GM12873 (cell line): ENCODE measurements at regions not wholly inside any gene's neighbourhood (a gene's known extent, or its start where the extent isn't known, plus 50 kb on each side); places are given as distances from the start of the nearest gene placed in this dataset.

ENCODE experiments used
- TF ChIP-seq, protein P1 (sequence below): IDR thresholded peaks from 2 replicates; pipeline ENCODE4 v1.5.1; 2012; ENCODE audit warnings: low read depth, mild to moderate bottlenecking, moderate library complexity, low read length, control low read depth; ENCODE audit not compliant: insufficient read depth; ENCODE audit errors: missing control alignments

DNA sequence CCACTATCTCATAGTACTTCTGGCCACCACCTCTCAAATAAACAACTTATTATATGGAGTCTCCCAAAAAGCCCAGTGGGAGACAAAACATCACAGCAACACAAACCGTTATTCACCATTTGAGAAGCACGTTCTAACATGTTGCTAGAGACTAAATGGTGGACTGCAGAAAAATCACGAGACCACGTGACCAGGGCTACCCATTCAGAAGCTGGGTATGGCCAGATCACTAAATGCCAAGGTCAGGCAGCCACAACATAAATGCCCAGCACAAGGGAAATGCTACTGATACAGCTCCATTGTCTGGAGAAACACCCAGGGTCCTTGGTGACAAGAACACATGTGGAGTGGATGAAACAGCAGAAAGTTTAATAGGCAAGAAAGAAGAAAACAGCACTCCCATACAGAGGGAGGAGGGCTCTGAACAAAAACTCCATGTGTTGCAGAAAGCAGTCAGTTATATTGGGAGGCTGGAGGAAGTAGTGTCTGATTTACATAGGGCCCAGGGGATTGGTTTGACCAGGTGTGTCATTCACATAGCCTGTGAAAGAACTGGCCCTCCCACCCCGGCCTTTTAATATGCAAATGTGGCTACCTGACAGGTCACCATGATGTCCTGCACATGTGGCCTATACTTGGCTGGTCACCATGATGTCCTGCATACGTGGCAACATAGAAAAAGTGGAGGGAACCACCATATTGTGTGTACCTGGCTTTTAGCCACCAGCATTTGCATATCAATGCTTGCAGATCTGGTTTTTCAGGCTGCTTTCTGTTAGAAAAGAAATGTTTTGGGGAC is 97.2 kb downstream of the TRIM36 start:
- TF ChIP-seq, protein P1, sequence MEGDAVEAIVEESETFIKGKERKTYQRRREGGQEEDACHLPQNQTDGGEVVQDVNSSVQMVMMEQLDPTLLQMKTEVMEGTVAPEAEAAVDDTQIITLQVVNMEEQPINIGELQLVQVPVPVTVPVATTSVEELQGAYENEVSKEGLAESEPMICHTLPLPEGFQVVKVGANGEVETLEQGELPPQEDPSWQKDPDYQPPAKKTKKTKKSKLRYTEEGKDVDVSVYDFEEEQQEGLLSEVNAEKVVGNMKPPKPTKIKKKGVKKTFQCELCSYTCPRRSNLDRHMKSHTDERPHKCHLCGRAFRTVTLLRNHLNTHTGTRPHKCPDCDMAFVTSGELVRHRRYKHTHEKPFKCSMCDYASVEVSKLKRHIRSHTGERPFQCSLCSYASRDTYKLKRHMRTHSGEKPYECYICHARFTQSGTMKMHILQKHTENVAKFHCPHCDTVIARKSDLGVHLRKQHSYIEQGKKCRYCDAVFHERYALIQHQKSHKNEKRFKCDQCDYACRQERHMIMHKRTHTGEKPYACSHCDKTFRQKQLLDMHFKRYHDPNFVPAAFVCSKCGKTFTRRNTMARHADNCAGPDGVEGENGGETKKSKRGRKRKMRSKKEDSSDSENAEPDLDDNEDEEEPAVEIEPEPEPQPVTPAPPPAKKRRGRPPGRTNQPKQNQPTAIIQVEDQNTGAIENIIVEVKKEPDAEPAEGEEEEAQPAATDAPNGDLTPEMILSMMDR = no peak

DNA sequence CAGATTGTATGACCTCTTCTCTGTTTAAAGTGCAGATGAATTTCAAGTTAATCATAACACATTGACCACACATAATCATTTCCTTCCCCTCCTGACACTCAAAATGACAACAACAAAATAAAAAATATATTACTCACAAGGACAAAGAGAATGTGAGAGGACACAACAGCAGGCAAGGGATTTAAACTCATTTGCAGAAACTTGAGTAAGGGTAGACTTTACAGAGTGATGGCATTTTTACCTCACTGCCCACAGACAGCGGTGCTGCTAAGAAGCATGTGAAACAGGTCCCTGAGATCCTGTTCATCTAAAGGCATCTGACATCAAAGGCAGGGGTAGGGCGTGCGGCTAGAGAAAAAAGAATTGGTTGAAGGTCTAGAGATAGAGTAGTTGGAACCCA is 99.0 kb downstream of the TRIM36 start:
- TF ChIP-seq, protein P1 = no peak

DNA sequence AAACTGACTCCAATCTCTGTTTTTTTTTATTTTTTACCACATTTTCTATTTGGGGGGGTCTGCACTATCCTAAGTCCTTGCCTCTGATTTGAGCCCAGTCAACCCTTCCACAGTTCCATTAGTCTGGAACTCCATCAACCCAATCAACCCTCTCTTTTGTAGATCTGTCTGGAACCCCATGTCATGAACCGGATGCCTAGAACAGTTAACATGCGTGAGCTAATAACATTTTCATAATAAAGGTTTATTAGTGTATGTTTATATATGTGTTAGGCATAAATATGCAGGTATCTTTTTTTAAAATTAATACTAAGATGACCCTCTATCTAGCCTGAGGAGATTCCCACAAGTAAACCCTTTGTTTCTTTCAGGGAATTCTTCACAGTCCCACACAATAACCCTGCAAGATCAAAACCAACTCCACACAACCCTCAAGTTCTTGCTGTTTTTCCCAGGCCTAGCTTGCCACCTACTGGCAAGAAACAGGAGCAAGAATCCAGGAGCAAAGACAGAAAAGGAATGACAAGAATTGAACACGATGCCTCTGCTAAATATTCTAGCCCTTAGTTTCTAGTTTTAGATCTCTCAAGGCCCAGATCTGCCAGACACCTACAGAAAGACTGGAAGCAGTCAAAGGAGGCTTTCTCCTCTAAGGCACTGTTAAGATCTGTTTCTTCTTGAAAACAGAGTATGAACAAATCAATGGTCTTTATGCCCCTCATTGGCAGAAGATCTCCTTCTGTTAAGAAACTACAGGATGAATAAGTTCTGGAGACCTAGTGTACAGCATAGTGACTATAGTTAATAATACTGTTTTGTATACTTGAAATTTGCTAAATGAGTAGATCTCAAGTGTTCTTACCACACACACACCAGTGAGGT is 100.4 kb downstream of the TRIM36 start:
- TF ChIP-seq, protein P1 = peak; percentile 57

DNA sequence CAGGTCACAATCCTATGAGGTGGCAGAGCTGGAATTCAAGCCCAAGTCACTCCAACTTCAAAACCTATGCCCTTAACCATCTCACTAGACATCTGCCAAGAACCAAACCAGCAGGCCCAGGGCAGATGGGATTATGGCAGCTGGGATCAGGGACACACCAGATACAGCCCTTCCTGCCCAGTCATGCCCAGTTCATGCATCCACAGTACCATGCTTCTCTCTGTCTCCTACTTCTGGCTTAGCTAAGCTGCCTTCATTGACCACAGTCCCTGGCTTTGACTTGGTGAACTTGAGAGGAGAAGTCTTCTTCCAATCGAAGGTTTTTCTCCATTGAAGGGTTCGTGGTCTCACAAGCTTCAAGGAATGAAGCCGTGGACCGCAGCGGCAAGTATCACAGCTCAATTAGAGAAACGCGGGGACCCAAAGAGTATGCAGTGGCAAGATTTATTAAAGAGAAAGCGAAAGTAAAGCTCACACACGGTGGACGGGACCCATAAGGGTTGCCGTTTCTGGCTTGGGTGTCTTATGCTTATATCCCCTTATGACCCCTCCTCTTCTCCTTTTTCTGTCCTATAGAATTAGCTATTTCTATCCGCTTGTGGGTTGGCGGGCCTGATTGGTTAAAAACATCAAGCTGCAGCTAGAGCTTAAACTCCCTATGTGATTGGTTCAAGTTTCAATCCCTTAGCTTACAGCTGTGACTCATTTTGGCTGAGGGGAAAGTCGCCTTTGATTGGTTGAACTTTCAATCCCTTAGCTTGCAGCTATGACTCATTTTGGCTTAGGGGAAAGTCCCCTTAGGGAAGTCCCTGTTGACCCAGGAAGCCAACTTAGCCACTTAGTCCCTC is 101.2 kb downstream of the TRIM36 start:
- TF ChIP-seq, protein P1 = no peak

DNA sequence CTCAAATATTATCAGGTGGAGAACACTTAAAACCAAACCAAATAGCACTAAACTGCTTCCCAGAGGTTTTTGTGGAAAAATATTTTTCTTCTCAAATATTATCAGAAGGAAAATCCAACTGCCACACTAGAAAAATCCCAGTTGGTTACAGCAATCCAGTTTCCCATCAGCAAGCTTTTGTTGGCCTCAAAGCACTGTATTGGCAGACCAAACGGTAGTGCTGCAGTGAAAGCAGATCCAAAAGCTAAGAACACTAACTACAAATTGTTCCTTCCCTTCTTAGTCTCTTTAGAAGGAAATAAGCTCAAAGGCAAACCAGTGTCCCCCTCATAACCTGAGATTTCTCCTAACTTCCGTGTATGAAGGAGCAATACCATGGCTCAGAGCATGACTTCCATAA is 105.3 kb downstream of the TRIM36 start:
- TF ChIP-seq, protein P1 = no peak

DNA sequence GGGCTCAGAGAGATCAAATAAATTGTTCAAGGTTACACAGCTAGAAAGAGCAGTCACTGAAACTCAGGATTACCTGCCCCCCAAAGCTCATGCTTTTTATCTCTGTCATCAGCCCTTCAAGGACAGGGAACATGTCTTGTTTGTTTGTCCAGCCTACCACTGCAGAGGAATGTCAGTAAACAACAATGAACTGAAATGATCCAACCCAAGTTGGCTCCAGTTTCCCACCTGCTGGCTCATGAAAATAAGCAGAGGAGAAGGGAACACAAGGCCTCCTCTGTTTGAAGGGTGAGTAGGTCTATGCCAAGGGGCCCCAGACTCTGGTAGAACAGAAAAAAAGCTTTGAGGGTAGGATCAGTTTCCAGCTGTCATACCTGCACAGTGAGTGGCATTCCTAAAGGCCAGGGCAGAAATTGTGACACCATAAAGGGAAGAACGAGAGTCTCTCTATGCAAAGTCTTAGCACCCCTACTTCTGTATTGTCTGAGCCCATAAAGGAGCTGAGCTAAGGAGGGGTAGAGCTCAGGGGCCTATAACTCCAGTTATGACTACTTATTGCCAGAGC is 115.2 kb downstream of the TRIM36 start:
- TF ChIP-seq, protein P1 = no peak
